ENCODE measurements at regions not wholly inside any gene's neighbourhood (a gene's known extent, or its start where the extent isn't known, plus 50 kb on each side); places are given as distances from the start of the nearest gene placed in this dataset.
A peak's percentile ranks its signal among the peaks of the same experiment; 100 is the strongest.

- DNase-seq (ENCODE audit: extremely low read depth, insufficient read length) = no peak
- Histone ChIP-seq H3K27me3 (replicated peaks; ENCODE audit: control insufficient read depth, insufficient read depth, low read length) (no peaks in the 10 kb centered on the region), H3K36me3 (ENCODE audit: control insufficient read depth, insufficient read depth, low read length) (no peaks in the 10 kb centered on the region), H3K4me3 (replicated peaks; ENCODE audit: low read depth, low read length) (no peak overlapping the region)
- no peak for TF ChIP-seq CTCF (IDR thresholded peaks at IDR 0.05; ENCODE audit: insufficient read depth, low read length, poor library complexity, severe bottlenecking)
Measured at GRCh38 chr4:57199267-57199666, 89.1 kb upstream of the IGFBP7 start.

GRCh38 chr4:57195622-57196021 is 85.4 kb upstream of the IGFBP7 start:
- Histone ChIP-seq H3K27me3 (replicated peaks; ENCODE audit: control insufficient read depth, insufficient read depth, low read length) (no peaks in the 10 kb centered on the region), H3K36me3 (ENCODE audit: control insufficient read depth, insufficient read depth, low read length) (no peaks in the 10 kb centered on the region), H3K4me3 (replicated peaks; ENCODE audit: low read depth, low read length) (no peak overlapping the region)
- DNase-seq (ENCODE audit: extremely low read depth, insufficient read length) = peak; percentile 3
- TF ChIP-seq CTCF (IDR thresholded peaks at IDR 0.05; ENCODE audit: insufficient read depth, low read length, poor library complexity, severe bottlenecking) = no peak

DNA sequence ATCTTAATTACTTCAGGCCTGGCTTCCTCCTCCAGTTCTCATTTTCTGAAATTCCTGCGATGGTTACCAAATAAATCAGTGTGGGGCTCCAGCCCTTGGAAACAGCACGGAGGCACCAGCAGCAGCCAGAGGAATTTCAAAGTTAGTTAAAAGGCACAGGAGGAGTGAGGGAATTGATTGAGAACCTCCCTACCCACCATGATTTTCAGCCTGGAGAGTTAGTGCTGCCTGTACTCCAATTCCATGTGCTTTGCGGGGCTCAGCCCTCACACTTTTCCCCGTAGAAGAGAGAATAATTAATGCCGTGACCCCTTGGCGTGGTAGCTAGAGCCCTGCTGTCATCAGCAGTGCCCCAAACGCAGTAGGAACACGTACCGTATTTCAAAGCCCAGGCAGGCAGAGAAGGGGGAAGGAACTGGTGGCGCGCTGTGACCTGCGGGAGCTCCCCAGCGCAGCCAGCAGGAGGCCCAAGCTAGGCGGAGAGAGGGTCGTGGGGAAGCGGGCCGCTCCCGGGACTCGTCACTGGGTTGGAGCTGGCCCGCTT is 84.0 kb upstream of the IGFBP7 start:
- Histone ChIP-seq H3K27me3 (replicated peaks; ENCODE audit: control insufficient read depth, insufficient read depth, low read length) (peaks cover 1% of the 10 kb centered on the region; the same call in 1 of the 2 replicates), H3K36me3 (ENCODE audit: control insufficient read depth, insufficient read depth, low read length) (no peaks in the 10 kb centered on the region), H3K4me3 (replicated peaks; ENCODE audit: low read depth, low read length) (no peak overlapping the region)
- no peak for TF ChIP-seq CTCF (IDR thresholded peaks at IDR 0.05; ENCODE audit: insufficient read depth, low read length, poor library complexity, severe bottlenecking)
- no peak for DNase-seq (ENCODE audit: extremely low read depth, insufficient read length)

- peaks cover 1% of the 10 kb centered on the region; the same call in 1 of the 2 replicates for H3K27me3 ChIP-seq (replicated peaks; ENCODE audit: control insufficient read depth, insufficient read depth, low read length)
- H3K4me3 ChIP-seq (replicated peaks; ENCODE audit: low read depth, low read length) = no peak overlapping the region
- no peak for DNase-seq (ENCODE audit: extremely low read depth, insufficient read length)
- no peaks in the 10 kb centered on the region for H3K36me3 ChIP-seq (ENCODE audit: control insufficient read depth, insufficient read depth, low read length)
- TF ChIP-seq CTCF (IDR thresholded peaks at IDR 0.05; ENCODE audit: insufficient read depth, low read length, poor library complexity, severe bottlenecking) = no peak
Measured at GRCh38 chr4:57193209-57193810, 83.1 kb upstream of the IGFBP7 start.

GRCh38 chr4:57191523-57192034 is 81.4 kb upstream of the IGFBP7 start:
- no peak for DNase-seq (ENCODE audit: extremely low read depth, insufficient read length)
- Histone ChIP-seq H3K27me3 (replicated peaks; ENCODE audit: control insufficient read depth, insufficient read depth, low read length) (peaks cover 1% of the 10 kb centered on the region; the same call in 1 of the 2 replicates), H3K36me3 (ENCODE audit: control insufficient read depth, insufficient read depth, low read length) (no peaks in the 10 kb centered on the region), H3K4me3 (replicated peaks; ENCODE audit: low read depth, low read length) (no peak overlapping the region)
- no peak for TF ChIP-seq CTCF (IDR thresholded peaks at IDR 0.05; ENCODE audit: insufficient read depth, low read length, poor library complexity, severe bottlenecking)

Data from GM06990 (cell line).